ENCODE measurements at regions not wholly inside any gene's neighbourhood (a gene's known extent, or its start where the extent isn't known, plus 50 kb on each side); places are given as distances from the start of the nearest gene placed in this dataset.

DNA sequence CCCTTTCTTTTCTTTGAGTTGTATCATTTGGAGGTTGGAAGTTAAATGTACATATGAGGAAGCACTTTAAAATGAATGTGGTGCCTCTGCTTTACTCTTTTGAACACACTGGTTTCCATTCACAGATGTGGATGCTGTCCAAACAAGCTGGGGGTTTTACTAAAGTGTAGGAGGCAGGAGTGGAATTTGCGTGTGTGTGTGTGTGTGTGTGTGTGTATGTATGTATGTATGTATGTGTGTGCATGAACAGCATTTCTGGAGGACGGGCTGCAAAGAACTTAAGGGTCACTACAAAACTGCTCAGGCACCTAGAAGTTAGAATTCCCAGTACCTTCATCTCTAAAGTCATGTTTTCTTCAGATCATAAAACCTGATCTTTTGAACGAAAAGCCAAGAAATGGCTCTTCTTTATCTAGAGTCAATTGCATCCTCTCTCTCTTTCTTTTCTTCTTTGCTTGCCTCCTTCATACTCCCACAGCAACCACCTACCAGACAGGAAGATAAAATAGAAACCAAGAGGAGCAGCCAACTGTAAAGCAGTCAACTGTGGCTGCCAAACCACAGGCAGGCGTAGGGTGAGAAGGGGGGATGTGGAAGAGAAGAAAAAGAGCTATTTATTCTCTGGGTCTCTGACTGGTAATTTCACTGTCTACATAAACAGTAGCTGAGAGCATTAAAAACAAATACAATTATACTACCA lies 177.0 kb upstream of the RASGEF1B start:
- Histone ChIP-seq H3K4ac (replicated peaks; ENCODE audit: insufficient read length, low read depth, low read length) (no peak overlapping the region), H2BK15ac (ENCODE audit: low read length) (no peak overlapping the region), H3K27me3 (replicated peaks in 1 of 4; ENCODE audit: control insufficient read depth in 3 of 4, extremely low read depth in 1 of 4, insufficient read depth in 3 of 4, low read length in 3 of 4) (peaks cover 9 to 18% (median 14%) of the 10 kb centered on the region in 4 experiments), H4K20me1 (replicated peaks in 1 of 2; ENCODE audit: control insufficient read depth in 1 of 2, insufficient read depth in 2 of 2, low read length in 2 of 2) (no peaks in the 10 kb centered on the region), H3K23ac (ENCODE audit: insufficient read length) (no peak overlapping the region), H2BK12ac (ENCODE audit: low read depth, low read length) (no peak overlapping the region), H3K56ac (replicated peaks; ENCODE audit: insufficient read length, low read depth, low read length) (no peak overlapping the region), H2BK20ac (ENCODE audit: low read length) (no peak overlapping the region), H2BK120ac (replicated peaks; ENCODE audit: low read depth, low read length) (no peak overlapping the region), H3K18ac (ENCODE audit: extremely low read depth, low read length) (no peak overlapping the region), H2BK5ac (ENCODE audit: low read depth, low read length) (no peak overlapping the region), H3K4me1 (replicated peaks in 1 of 4; ENCODE audit: control insufficient read depth in 3 of 4, insufficient read depth in 4 of 4, low read length in 3 of 4) (peaks cover 0 to 5% (median 2%) of the 10 kb centered on the region in 4 experiments; a peak in 3 of 7 replicates), H3K4me2 (ENCODE audit: insufficient read depth in 1 of 2, low read depth in 2 of 2, low read length in 2 of 2) (no peak overlapping the region), H4K5ac (ENCODE audit: insufficient read length, low read depth, low read length) (no peak overlapping the region), H3K9ac (replicated peaks in 1 of 4; ENCODE audit: extremely low read depth in 1 of 4, low read depth in 3 of 4, low read length in 3 of 4) (no peak overlapping the region), H3K23me2 (ENCODE audit: low read depth, low read length) (no peaks in the 10 kb centered on the region; the same call in 1 of the 2 replicates), H4K8ac (ENCODE audit: extremely low read depth, insufficient read depth, low read length) (no peak overlapping the region), H2AFZ (ENCODE audit: low read length) (no peak overlapping the region), H4K91ac (replicated peaks; ENCODE audit: insufficient read length, low read length) (no peak overlapping the region), H3K14ac (ENCODE audit: insufficient read length) (no peak overlapping the region), H3K9me3 (ENCODE audit: insufficient read depth in 2 of 2, low read depth in 1 of 2, low read length in 1 of 2) (no peaks in the 10 kb centered on the region), H3K4me3 (ENCODE audit: extremely low read depth in 1 of 4, insufficient read depth in 2 of 4, low read depth in 3 of 4, low read length in 4 of 4) (no peak overlapping the region), H3K27ac (ENCODE audit: low read depth, low read length) (no peak overlapping the region), H2AK5ac (ENCODE audit: low read depth, low read length) (no peak overlapping the region), H3K79me2 (ENCODE audit: control insufficient read depth in 1 of 2, insufficient read depth in 2 of 2, low read length in 2 of 2) (no peaks in the 10 kb centered on the region), H3K79me1 (ENCODE audit: low read depth, low read length) (no peaks in the 10 kb centered on the region), H3K36me3 (ENCODE audit: control insufficient read depth in 2 of 4, insufficient read depth in 4 of 4, low read length in 3 of 4) (no peaks in the 10 kb centered on the region)
- ChIA-PET POLR2A (ENCODE audit: partially characterized antibody) (no interaction called here), CTCF (ENCODE audit: partially characterized antibody) (interaction anchor here (1.0 kb wide), 1 partner anchor 39 kb away, joined by 3 read pairs; no protein-coding TSS in a partner anchor)
- DNase-seq (ENCODE audit: low read depth in 1 of 2, low spot score in 2 of 2): no peak
- no peak for TF ChIP-seq KDM1A (IDR thresholded peaks at IDR 0.05; ENCODE audit: borderline replicate concordance, low read length)
- no peak for TF ChIP-seq EP300 (IDR thresholded peaks at IDR 0.05; ENCODE audit: borderline replicate concordance in 1 of 2, low read depth in 2 of 2, low read length in 2 of 2)
- no peak for TF ChIP-seq PHF8 (conservative IDR thresholded peaks at IDR 0.05; ENCODE audit: low read depth, low read length)
- TF ChIP-seq RBBP5 (IDR thresholded peaks at IDR 0.05; ENCODE audit: borderline replicate concordance, low read depth, low read length): no peak
- TF ChIP-seq BRCA1 (IDR thresholded peaks at IDR 0.05; ENCODE audit: low read depth, low read length): no peak
- TF ChIP-seq RNF2 (IDR thresholded peaks at IDR 0.05; ENCODE audit: borderline replicate concordance, low read depth, low read length, missing control alignments, poor library complexity, severe bottlenecking): no peak
- 81% methylated on average over 4 of the region's 4 CpGs; no CpG with 5 or more reads in 1 of the 2 experiments for WGBS, 2 experiments (ENCODE audit: extremely low coverage in 1 of 2, insufficient coverage in 1 of 2, insufficient read length in 1 of 2, insufficient replicate concordance in 2 of 2, low coverage in 1 of 2, low lambda C conversion rate in 2 of 2, missing lambda C conversion rate in 1 of 2)
- no peak for FAIRE-seq

Measured in H1 (cell line).